Activated CD4-positive, alpha-beta T cell treated with anti-CD3 and anti-CD28 coated beads, Interleukin-2, amount 50 U/mL, for 48 hours (primary cell): ENCODE measurements at regions not wholly inside any gene's neighbourhood (a gene's known extent, or its start where the extent isn't known, plus 50 kb on each side); places are given as distances from the start of the nearest gene placed in this dataset.

Experiments used
- DNase-seq, 2 experiments: peaks; one replicate each; pipeline ENCODE4 v3.0.0-alpha.2; 2020

- DNase-seq, result no peak
Observed at GRCh38 chr10:55358539-55358938, 557.5 kb upstream of the PCDH15 start.

GRCh38 chr10:55353414-55353813 is 552.4 kb upstream of the PCDH15 start:
- DNase-seq, result no peak

- DNase-seq, result no peak
Observed at GRCh38 chr10:55351431-55351830, 550.4 kb upstream of the PCDH15 start.

- no peak for DNase-seq
Observed at GRCh38 chr10:55348534-55348933, 547.5 kb upstream of the PCDH15 start.

GRCh38 chr10:55330486-55330885 is 529.5 kb upstream of the PCDH15 start:
- DNase-seq, result no peak

- no peak for DNase-seq
Observed at GRCh38 chr10:55329796-55330195, 528.8 kb upstream of the PCDH15 start.

- DNase-seq, result no peak
Observed at GRCh38 chr10:55320187-55320700, 519.2 kb upstream of the PCDH15 start.

- DNase-seq, result no peak
Observed at GRCh38 chr10:55311848-55312635, 511.0 kb upstream of the PCDH15 start.

- DNase-seq, result no peak
Observed at GRCh38 chr10:55310143-55310542, 509.1 kb upstream of the PCDH15 start.

GRCh38 chr10:55305285-55305684 is 504.3 kb upstream of the PCDH15 start:
- DNase-seq, result no peak

- DNase-seq, result no peak
Observed at GRCh38 chr10:55287346-55287745, 486.3 kb upstream of the PCDH15 start.

- DNase-seq, result no peak
Observed at GRCh38 chr10:55283031-55283430, 482.0 kb upstream of the PCDH15 start.

- DNase-seq, result no peak
Observed at GRCh38 chr10:55280696-55281095, 479.7 kb upstream of the PCDH15 start.

GRCh38 chr10:55277549-55277948 is 476.5 kb upstream of the PCDH15 start:
- DNase-seq, result no peak

- DNase-seq, result no peak
Observed at GRCh38 chr10:55274367-55274766, 473.3 kb upstream of the PCDH15 start.

- no peak for DNase-seq
Observed at GRCh38 chr10:55273946-55274345, 472.9 kb upstream of the PCDH15 start.

- no peak for DNase-seq
Observed at GRCh38 chr10:55272886-55273285, 471.9 kb upstream of the PCDH15 start.

- DNase-seq, result no peak
Observed at GRCh38 chr10:55266797-55267196, 465.8 kb upstream of the PCDH15 start.

GRCh38 chr10:55263327-55263726 is 462.3 kb upstream of the PCDH15 start:
- DNase-seq, result no peak

GRCh38 chr10:55242544-55242943 is 441.5 kb upstream of the PCDH15 start:
- DNase-seq, result no peak

- no peak for DNase-seq
Observed at GRCh38 chr10:55237462-55237861, 436.4 kb upstream of the PCDH15 start.

GRCh38 chr10:55233505-55233904 is 432.5 kb upstream of the PCDH15 start:
- DNase-seq, result no peak

GRCh38 chr10:55233090-55233489 is 432.1 kb upstream of the PCDH15 start:
- no peak for DNase-seq

- DNase-seq, result no peak
Observed at GRCh38 chr10:55232553-55232952, 431.5 kb upstream of the PCDH15 start.

- no peak for DNase-seq
Observed at GRCh38 chr10:55227967-55228366, 426.9 kb upstream of the PCDH15 start.
